ENCODE measurements at regions not wholly inside any gene's neighbourhood (a gene's known extent, or its start where the extent isn't known, plus 50 kb on each side); places are given as distances from the start of the nearest gene placed in this dataset.

- Mint-ChIP-seq H3K27me3 (no peaks in the 10 kb centered on the region), H3K9me3 (no peaks in the 10 kb centered on the region)
- TF ChIP-seq, protein P1, sequence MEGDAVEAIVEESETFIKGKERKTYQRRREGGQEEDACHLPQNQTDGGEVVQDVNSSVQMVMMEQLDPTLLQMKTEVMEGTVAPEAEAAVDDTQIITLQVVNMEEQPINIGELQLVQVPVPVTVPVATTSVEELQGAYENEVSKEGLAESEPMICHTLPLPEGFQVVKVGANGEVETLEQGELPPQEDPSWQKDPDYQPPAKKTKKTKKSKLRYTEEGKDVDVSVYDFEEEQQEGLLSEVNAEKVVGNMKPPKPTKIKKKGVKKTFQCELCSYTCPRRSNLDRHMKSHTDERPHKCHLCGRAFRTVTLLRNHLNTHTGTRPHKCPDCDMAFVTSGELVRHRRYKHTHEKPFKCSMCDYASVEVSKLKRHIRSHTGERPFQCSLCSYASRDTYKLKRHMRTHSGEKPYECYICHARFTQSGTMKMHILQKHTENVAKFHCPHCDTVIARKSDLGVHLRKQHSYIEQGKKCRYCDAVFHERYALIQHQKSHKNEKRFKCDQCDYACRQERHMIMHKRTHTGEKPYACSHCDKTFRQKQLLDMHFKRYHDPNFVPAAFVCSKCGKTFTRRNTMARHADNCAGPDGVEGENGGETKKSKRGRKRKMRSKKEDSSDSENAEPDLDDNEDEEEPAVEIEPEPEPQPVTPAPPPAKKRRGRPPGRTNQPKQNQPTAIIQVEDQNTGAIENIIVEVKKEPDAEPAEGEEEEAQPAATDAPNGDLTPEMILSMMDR (IDR thresholded peaks at IDR 0.05), result no peak
Observed at GRCh38 chrY:15286572-15286971, 762.2 kb downstream of the NLGN4Y start.

DNA sequence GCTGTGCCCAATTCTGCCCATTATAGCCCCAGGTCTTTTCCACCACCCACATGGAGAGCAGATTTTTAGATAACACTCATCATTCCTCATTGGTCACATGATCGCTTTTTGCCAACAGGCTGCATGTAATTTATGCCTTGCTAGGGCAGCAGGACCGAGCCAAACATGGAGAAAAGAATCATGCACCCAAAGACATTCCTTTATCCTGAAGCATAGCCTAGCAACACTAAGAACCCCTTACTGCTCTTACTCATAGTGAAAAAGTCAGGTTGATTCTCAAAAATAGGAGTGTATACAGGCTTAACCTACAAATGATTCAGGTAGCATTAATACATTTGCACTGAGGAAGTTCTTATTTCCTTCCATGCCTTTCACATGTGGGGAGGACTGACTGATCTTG lies 765.5 kb downstream of the NLGN4Y start:
- no peak for ATAC-seq
- TF ChIP-seq, protein P1 (IDR thresholded peaks at IDR 0.05), result no peak
- Mint-ChIP-seq H3K27me3 (no peaks in the 10 kb centered on the region), H3K9me3 (no peaks in the 10 kb centered on the region), H3K27ac (no peak overlapping the region), H3K36me3 (ENCODE audit: low read depth) (no peaks in the 10 kb centered on the region), H3K4me1 (ENCODE audit: low read depth) (no peaks in the 10 kb centered on the region), H3K4me3 (no peak overlapping the region)
- intact Hi-C loops (cut with micrococcal nuclease), result no loop called here
- CTCF ChIA-PET, result no interaction called here
- no peak for DNase-seq
- POLR2A ChIA-PET, result no interaction called here

More at GRCh38 chrY:15286572-15286971, 762.2 kb downstream of the NLGN4Y start:
- intact Hi-C loops (cut with micrococcal nuclease), result no loop called here
- ATAC-seq (no peak), DNase-seq (no peak)
- H3K36me3 Mint-ChIP-seq (ENCODE audit: low read depth), result no peaks in the 10 kb centered on the region
- H3K4me1 Mint-ChIP-seq (ENCODE audit: low read depth), result no peaks in the 10 kb centered on the region
- H3K27ac Mint-ChIP-seq, result no peak overlapping the region
- CTCF ChIA-PET, result no interaction called here
- H3K4me3 Mint-ChIP-seq, result no peak overlapping the region
- POLR2A ChIA-PET, result no interaction called here

- Mint-ChIP-seq H3K4me3 (no peak overlapping the region), H3K9me3 (no peaks in the 10 kb centered on the region), H3K4me1 (ENCODE audit: low read depth) (no peaks in the 10 kb centered on the region), H3K27me3 (no peaks in the 10 kb centered on the region), H3K27ac (no peak overlapping the region), H3K36me3 (ENCODE audit: low read depth) (no peaks in the 10 kb centered on the region)
- DNase-seq, result no peak
- ChIA-PET POLR2A (no interaction called here), CTCF (no interaction called here)
- intact Hi-C loops (cut with micrococcal nuclease), result no loop called here
- TF ChIP-seq, protein P1 (IDR thresholded peaks at IDR 0.05), result no peak
- ATAC-seq, result no peak
Observed at GRCh38 chrY:15292881-15293280, 768.6 kb downstream of the NLGN4Y start.

- ChIA-PET CTCF (no interaction called here), POLR2A (no interaction called here)
- no peaks in the 10 kb centered on the region for H3K9me3 Mint-ChIP-seq
- ATAC-seq, result no peak
- TF ChIP-seq, protein P1 (IDR thresholded peaks at IDR 0.05), result no peak
- H3K36me3 Mint-ChIP-seq (ENCODE audit: low read depth), result no peaks in the 10 kb centered on the region
- no peaks in the 10 kb centered on the region for H3K27me3 Mint-ChIP-seq
- intact Hi-C loops (cut with micrococcal nuclease), result no loop called here
- H3K4me3 Mint-ChIP-seq, result no peak overlapping the region
- H3K27ac Mint-ChIP-seq, result no peak overlapping the region
- DNase-seq, result no peak
- no peaks in the 10 kb centered on the region for H3K4me1 Mint-ChIP-seq (ENCODE audit: low read depth)
Observed at GRCh38 chrY:15301879-15302278, 777.5 kb downstream of the NLGN4Y start.

GRCh38 chrY:15312166-15312565 lies 787.8 kb downstream of the NLGN4Y start:
- Mint-ChIP-seq H3K9me3 (peaks cover 2% of the 10 kb centered on the region), H3K4me1 (ENCODE audit: low read depth) (no peaks in the 10 kb centered on the region), H3K27ac (no peak overlapping the region), H3K36me3 (ENCODE audit: low read depth) (no peaks in the 10 kb centered on the region), H3K27me3 (no peaks in the 10 kb centered on the region), H3K4me3 (no peak overlapping the region)
- ChIA-PET POLR2A (no interaction called here), CTCF (no interaction called here)
- TF ChIP-seq, protein P1 (IDR thresholded peaks at IDR 0.05), result no peak
- ATAC-seq, result no peak
- intact Hi-C loops (cut with micrococcal nuclease), result no loop called here
- DNase-seq, result no peak

All from activated CD8-positive, alpha-beta T cell treated with anti-CD3 and anti-CD28 coated beads for 36 hours (primary cell).